Left ventricle myocardium inferior (tissue), 1 donor: ENCODE measurements at regions not wholly inside any gene's neighbourhood (a gene's known extent, or its start where the extent isn't known, plus 50 kb on each side); places are given as distances from the start of the nearest gene placed in this dataset.

Source experiments
- DNase-seq: peaks from one replicate; pipeline ENCODE4 v3.0.0-alpha.2; 2020
- H3K27ac ChIP-seq: fragments of 200-600 bp; replicated peaks from 2 replicates; pipeline ENCODE4 v1.8.0; 2021
- H3K27me3 ChIP-seq: fragments of 200-600 bp; 2 replicates; pipeline ENCODE4 v1.8.0; 2021; ENCODE audit warnings: low read depth
- H3K36me3 ChIP-seq: fragments of 200-600 bp; 2 replicates; pipeline ENCODE4 v1.8.0; 2021
- H3K4me1 ChIP-seq: fragments of 200-600 bp; 2 replicates; pipeline ENCODE4 v1.8.0; 2021
- H3K4me3 ChIP-seq: fragments of 200-600 bp; 2 replicates; pipeline ENCODE4 v1.8.0; 2021; ENCODE audit warnings: mild to moderate bottlenecking, moderate library complexity
- H3K9me3 ChIP-seq: fragments of 200-600 bp; replicated peaks from 2 replicates; pipeline ENCODE4 v1.8.0; 2021
- intact Hi-C: fragments of 100-400 bp; cut with micrococcal nuclease; formaldehyde crosslinking; loops from one replicate; pipeline ENCODE4 v1.11.0; 2022
- TF ChIP-seq, protein P1 (sequence below): fragments of 200-600 bp; IDR thresholded peaks from 2 replicates; pipeline ENCODE4 v1.8.0; 2021; ENCODE audit warnings: antibody characterized with exemption, mild to moderate bottlenecking, borderline replicate concordance
- donor health status: DM: no; HTN: yes; CAD: no; lungs with severe emphysema.

DNA sequence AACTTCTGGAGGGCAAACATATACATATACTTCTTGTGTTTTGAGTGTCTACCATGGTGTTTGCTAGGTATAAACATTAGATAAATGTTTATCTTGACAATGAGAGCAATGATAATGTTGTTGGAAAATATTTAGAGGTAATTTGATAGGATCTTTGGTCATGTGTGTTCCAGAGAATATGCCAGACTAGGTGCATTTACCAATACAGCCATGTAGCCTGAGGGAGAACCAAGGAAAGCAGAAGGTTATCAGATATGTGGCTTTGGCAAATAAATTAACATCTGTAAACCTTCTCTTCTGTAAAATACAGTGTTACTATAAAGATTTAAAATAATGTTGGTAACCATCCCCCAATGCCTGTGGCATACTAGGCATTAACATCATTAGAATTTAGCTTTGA, 226.8 kb downstream of the C11orf87 start:
- intact Hi-C loops, result no loop called here

DNA sequence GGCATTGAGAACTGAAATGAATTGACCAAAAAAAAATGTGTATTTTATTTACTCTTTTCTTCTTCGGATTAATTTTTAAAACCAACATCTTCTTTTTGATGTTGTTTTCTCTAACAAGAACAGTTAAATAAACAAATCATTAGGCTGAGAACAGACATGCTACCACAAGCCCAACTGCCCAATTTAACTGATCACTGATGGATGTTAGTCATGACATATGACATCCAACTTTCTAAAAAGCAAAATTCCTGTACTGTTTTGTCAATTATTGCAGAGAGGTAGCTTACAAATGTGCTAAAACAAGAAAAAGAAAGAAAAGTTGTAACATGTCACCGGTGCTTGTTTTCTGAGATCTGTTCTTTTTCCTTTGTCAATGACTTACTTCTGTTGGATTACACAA, 232.1 kb downstream of the C11orf87 start:
- intact Hi-C loops, result no loop called here
- TF ChIP-seq, protein P1, sequence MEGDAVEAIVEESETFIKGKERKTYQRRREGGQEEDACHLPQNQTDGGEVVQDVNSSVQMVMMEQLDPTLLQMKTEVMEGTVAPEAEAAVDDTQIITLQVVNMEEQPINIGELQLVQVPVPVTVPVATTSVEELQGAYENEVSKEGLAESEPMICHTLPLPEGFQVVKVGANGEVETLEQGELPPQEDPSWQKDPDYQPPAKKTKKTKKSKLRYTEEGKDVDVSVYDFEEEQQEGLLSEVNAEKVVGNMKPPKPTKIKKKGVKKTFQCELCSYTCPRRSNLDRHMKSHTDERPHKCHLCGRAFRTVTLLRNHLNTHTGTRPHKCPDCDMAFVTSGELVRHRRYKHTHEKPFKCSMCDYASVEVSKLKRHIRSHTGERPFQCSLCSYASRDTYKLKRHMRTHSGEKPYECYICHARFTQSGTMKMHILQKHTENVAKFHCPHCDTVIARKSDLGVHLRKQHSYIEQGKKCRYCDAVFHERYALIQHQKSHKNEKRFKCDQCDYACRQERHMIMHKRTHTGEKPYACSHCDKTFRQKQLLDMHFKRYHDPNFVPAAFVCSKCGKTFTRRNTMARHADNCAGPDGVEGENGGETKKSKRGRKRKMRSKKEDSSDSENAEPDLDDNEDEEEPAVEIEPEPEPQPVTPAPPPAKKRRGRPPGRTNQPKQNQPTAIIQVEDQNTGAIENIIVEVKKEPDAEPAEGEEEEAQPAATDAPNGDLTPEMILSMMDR, result no peak
- H3K36me3 ChIP-seq, result no peaks in the 10 kb centered on the region
- no peaks in the 10 kb centered on the region for H3K27me3 ChIP-seq
- DNase-seq, result no peak
- no peak overlapping the region for H3K4me3 ChIP-seq
- H3K4me1 ChIP-seq, result no peaks in the 10 kb centered on the region
- no peaks in the 10 kb centered on the region for H3K9me3 ChIP-seq
- H3K27ac ChIP-seq, result no peak overlapping the region

More for the DNA sequence above, 226.8 kb downstream of the C11orf87 start:
- H3K27ac ChIP-seq, result no peak overlapping the region
- peaks cover 11% of the 10 kb centered on the region for H3K4me1 ChIP-seq
- H3K4me3 ChIP-seq, result no peak overlapping the region
- DNase-seq, result no peak
- H3K9me3 ChIP-seq, result no peaks in the 10 kb centered on the region
- H3K27me3 ChIP-seq, result no peaks in the 10 kb centered on the region
- no peaks in the 10 kb centered on the region for H3K36me3 ChIP-seq
- TF ChIP-seq, protein P1, result no peak

DNA sequence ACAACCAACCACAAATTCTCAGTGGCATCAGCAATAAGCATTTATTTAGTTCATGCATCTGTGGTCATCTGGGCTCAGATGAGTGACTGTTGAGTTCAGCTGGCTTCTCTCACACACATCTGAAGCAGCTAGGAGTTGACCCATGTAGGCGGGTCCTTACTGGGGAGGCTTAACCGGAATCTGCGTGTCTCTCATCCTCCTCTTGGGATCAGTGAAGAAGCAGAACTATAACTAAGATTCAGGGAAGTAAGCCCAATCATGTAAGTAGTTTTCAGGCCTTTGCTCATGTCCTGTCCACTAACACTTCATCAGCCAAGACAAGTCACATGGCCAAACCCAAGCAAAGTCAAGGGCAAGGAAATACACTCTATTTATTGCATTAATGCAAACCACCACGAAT, 236.2 kb downstream of the C11orf87 start:
- DNase-seq, result no peak
- TF ChIP-seq, protein P1, result no peak
- H3K36me3 ChIP-seq, result no peaks in the 10 kb centered on the region
- no peaks in the 10 kb centered on the region for H3K9me3 ChIP-seq
- no peak overlapping the region for H3K4me3 ChIP-seq
- H3K4me1 ChIP-seq, result no peaks in the 10 kb centered on the region
- no peaks in the 10 kb centered on the region for H3K27me3 ChIP-seq
- intact Hi-C loops, result no loop called here
- H3K27ac ChIP-seq, result no peak overlapping the region

DNA sequence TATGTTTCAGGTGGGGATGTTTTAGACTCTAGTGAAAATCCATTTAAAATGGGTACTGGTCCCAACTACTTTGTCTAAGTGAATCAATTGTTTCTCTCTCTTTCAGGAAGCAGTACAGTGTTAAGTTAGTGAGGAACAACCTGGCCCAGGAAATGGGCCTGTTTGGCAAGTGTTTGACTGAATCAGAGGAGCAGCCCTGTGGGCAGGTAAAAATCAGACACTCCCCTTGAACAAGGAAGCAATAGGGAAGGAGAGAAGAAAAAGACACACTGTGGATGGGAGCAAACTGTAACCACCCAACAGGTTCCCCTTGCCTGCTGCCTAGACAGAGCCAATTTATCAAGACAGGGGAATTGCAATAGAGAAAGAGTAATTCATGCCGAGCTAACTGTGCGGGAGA, 245.7 kb downstream of the C11orf87 start:
- H3K27me3 ChIP-seq, result no peaks in the 10 kb centered on the region
- no peaks in the 10 kb centered on the region for H3K4me1 ChIP-seq
- peaks cover 14% of the 10 kb centered on the region for H3K9me3 ChIP-seq
- H3K4me3 ChIP-seq, result no peak overlapping the region
- intact Hi-C loops, result no loop called here
- no peak for DNase-seq
- TF ChIP-seq, protein P1, result no peak
- no peaks in the 10 kb centered on the region for H3K36me3 ChIP-seq
- H3K27ac ChIP-seq, result no peak overlapping the region

- intact Hi-C loops, result no loop called here
- peaks cover 14% of the 10 kb centered on the region for H3K9me3 ChIP-seq
- no peaks in the 10 kb centered on the region for H3K27me3 ChIP-seq
- no peak for DNase-seq
- H3K36me3 ChIP-seq, result no peaks in the 10 kb centered on the region
- no peak overlapping the region for H3K4me3 ChIP-seq
- no peaks in the 10 kb centered on the region for H3K4me1 ChIP-seq
- no peak overlapping the region for H3K27ac ChIP-seq
- TF ChIP-seq, protein P1, result no peak
Measured at GRCh38 chr11:109668973-109669634, 247.1 kb downstream of the C11orf87 start.
